GM19467 (cell line): ENCODE measurements at regions not wholly inside any gene's neighbourhood (a gene's known extent, or its start where the extent isn't known, plus 50 kb on each side); places are given as distances from the start of the nearest gene placed in this dataset.
A peak's percentile ranks its signal among the peaks of the same experiment; 100 is the strongest.

Source experiments
- ATAC-seq: cut with Tn5 transposase; IDR thresholded peaks from one replicate; pipeline ENCODE4 v1.9.1; 2021; ENCODE audit warnings: mild to moderate bottlenecking, moderate library complexity; ENCODE audit not compliant: unreplicated experiment

DNA sequence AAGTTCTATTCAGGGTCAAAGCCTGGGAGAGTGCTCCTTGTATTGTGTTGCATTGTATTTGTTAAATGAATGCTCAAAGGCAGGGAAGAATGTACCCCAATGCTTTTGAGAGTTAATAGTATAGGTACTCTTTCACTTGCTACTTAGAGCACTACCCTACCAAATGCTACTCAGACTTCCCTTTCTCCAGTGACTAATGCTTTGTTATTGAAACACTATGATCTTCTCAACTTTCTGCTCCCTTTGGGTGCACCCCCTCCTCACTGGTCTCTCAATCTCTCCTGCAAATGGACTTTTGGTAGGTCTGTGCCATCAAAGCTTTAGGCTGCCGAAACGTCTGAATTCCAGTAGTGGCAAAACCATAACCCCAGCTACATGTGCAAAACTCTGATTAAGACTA, 177.7 kb upstream of the AHR start:
- no peak for ATAC-seq

DNA sequence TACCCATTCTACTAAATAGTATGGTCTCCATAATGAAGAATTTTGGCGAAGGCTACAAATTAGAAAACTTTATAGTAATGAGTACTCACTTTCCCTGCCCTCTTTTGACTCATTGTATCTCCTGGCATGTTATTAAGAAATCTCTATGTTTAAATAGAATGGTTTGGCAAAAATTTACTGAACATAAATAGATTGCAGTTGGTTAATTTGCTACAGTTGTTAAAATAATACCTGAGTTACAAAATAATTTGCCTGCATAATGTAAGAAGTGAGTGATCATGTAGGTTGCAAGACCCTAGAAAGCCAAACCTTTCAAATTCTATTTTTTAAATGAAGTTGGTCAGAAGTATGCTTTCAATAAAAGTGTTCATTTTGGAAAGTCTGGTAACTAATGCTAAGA, 176.8 kb upstream of the AHR start:
- no peak for ATAC-seq

DNA sequence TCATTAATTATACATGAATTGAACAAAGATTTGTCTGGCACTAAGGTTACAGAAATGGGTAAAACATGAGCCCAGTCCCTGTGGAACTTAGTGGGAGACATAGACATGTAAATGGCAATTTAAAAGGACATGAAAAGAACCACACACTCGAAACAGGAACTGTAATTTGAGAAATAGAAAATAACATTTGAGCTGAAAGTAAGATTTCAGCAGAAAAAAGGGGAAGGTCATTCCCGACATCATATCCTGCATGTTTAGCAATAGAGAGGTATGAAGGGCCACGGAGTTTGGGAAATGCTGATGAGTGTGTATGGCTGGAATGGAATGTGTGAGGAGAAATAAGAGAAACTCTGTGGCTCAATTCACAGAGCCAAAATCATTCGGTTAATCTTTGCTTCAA, 175.4 kb upstream of the AHR start:
- ATAC-seq = peak; percentile 40

DNA sequence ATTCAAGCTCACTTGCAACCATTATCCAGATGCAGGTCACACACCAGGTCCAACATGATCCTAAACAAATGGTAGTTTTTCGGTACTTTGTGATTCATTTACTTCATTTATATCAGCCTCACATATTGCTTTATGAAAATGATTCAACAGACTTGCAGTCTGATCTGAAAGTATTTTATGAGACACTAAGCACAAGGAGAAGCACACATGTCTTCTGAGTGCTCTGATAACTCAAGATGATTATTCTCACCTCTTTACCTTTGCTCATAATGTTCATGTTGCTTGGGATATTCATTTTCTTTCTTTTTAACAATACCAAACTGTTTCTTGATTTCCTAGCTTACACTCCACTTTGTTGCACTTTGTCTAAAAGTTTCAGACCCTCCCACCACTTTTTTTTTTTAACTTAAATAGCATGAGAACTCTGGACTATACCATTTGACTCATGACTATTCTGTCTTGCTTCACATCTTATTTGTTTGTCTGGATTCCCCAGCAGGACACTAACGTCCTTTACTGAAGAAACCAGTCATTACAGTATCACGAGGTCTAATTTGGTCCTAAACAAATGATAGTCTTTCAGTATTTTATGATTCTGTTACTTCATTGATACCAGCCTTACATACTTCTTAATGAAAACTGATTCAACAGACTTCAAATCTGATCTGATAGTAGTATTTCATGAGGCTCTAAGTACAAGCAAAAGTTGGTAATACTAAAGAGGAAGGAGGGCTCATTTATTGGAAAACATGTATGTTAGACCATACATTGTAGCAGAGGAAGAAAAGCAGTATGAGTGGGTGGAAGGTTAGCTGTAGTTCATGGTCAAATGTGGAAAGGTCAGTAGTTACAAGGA, 171.8 kb upstream of the AHR start:
- ATAC-seq = peak; percentile 59

DNA sequence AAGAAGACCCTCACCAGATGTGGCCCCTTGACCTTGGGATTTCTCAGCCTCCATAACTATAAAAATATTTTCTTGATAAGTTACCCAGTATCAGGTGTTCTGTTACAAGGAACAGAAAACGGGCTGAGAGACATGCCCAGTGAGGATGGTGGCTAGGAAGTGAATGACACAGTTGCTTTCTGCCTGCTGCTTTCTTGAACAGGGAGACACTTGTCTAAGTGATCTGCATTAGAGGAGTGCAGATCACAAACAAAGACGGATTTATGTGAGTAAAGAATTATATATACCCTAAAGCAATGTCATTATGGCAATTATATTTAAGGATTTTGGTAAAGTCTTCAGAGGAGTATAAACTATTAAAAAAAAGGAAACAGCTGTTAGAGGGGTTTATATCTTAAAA, 169.2 kb upstream of the AHR start:
- no peak for ATAC-seq

DNA sequence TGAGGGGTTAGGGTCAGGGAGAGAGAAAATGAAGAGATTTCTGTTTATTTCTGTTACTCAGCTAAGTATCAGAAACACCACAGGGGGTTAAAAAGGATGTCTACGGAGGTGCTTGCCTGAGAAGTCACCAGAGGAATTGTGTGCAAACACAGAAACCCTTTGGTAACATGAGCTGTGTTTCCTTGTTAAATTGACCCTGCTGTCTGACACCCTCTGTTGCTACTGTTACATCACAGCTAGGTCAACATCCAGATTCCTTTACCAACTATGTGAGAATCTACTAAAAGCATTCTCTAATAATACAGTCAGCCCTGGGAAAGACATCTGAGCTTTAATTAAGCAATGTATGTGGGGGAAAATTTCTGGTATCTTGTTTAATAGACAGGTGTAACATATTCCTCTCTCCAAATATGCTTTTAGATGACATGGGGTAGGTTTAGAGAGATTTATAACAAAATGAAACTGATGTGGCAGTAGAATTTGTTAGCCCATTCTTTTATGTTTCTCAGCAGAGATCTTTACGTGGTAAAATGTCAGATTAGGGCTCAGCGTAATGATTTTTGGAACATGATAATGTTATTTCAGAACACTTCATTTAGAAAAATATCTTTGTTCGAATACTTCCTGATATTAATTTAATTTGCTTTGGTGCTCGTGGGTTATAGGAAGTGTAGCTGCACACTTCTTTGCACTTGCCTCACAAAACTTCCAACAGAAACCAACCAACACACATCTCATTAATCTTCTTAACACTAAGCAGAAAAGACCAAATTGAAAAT, 168.0 kb upstream of the AHR start:
- ATAC-seq = no peak

DNA sequence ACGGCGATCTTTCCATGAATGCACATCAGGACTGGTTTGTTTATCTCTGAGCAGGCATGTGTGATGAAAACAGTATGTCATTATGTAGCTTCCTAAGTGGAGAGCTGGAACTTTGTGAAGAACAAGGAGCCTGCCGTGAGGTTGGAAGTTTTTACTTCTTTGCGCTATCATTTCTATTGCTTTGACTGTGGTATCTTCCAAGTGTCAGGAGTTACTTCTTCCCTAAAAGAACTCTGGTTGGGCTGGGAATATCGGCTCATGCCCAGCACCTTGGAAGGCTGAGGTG, 167.4 kb upstream of the AHR start:
- no peak for ATAC-seq

DNA sequence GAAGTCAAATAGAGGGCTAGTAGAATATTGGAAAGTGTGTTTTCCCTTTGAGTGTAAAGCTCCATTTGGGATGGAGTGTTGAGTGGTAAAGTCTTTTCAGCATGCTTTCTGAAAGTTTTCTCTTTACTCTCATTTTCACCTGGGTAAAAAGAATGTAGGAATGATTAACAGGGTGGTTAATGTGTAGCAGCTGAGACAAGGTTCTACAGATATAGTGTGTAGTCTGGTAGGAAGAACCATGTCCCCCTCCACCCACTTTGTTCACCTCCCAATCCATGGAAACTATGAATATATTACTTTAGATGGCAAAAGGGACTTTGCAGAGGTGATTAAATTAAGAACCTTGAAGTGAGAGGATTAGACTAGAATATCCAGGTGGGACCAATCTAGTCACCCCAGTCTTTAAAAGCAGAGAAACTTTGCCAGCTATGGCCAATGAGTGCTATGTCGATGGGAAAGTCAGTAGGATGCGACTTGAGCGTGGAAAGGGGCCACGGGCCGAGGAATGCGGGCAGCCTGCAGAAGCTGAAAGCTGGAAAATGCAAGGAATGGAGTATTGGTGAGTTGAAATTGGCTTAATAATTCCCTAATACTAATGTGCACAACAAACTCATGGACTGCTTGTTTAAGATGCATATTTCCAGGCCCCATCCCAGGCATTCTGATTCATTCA, 166.3 kb upstream of the AHR start:
- peak; percentile 65 for ATAC-seq

DNA sequence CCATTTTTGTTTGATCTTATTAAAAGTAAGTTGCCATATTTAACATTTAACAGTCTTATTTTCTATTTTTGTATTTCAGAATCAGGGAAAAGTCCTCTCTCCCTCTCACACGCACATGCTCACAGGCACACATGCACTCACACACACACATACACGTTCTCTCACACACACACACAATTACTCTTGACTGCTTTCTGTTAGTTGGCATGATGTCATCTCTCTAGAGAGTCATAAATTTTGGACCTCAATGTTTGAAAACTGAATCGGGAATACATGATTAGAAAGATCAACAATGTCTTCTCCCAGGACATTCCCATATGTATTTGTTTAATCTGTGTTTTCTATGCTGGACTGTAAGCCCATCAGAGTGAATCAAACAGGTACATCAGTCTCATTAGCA, 165.7 kb upstream of the AHR start:
- no peak for ATAC-seq

DNA sequence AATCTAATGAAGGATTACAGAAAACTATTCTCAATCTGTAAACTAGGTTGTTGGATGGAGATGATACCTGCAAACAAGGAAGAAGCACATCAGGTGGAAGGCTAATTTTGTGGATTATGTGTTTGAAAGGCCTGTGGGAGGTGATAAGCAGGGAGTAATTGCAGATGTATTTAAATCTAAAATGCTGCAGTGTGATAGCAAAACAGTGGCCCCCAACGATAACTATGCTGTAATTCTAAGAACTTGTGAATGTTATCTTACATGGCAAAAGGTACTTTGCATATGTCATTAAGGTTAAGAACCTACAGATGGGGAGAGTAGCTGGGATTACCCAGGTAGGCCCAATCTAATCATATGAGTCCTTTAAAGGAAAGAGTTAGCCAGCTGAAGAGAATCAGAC, 164.5 kb upstream of the AHR start:
- no peak for ATAC-seq

DNA sequence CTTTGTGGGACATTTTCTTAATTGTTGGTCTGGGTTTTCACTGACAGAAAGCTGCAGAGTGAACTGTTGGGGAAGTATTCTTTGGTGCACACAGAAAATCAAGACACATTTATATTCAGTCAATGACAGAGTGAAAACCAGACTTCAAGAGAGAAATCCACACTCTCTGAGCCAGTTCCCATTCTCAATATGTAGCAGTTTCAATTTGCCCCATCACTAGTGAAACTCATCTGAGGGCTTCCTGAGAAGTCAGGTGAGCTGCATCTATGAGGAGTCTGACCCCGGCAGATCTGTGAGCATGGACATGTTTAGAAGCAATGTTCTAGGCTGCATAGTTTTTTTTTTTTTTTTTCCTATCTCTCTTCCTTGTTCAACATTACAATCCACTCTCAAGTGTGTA, 163.7 kb upstream of the AHR start:
- peak; percentile 87 for ATAC-seq

DNA sequence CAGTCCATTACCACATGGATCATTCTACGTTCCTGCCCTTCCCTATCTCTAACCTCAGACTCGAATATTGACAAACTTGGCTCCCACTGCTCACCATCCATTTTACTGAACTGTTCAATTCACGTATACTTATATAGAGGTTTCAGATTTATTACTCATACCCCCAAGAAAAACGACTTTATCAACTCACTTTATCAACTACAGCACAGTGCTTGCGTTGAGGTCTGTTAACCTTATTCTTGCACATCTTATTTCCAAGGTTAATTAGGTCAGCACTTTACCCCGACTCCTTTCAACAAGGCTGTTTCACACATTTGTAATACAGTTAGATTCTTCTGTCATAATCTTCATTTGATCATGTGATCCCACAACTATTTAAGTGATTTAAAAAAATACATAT, 162.3 kb upstream of the AHR start:
- ATAC-seq = no peak

DNA sequence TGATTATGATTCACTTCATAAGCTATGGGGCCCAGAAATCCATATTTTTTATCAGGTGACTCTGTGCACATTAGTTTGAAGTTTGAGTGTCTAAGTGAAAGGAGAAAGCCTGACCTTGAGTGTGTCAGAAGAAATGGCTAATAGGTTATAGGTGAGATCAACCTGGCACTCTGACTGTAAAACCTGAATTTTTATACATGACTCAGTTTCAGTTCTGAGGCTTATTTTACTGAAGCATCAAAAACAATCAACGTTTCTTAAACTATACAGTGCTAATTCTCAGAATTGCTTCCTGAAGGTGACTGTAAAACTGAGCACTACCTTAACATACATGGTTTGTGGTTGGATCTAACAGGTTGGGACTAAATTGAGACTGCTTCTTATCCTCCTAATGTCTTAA, 159.4 kb upstream of the AHR start:
- no peak for ATAC-seq

DNA sequence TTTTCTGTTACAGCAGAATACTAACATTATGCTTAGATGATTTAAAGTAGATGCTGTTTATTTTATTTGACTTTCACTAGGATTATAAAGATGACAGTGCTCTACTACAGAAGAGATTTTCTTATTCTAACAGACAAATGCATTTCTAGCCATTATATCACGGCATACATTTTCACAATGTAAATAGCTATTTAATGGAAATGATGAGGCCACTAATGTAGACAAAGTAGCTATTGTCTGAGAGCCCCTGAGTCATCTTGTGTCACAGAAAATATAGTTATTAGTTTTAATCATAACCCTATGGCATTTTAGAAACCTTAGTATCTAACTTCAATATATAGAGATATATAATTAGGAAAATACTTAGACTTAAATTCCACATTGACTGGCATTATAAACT, 158.0 kb upstream of the AHR start:
- ATAC-seq = no peak

DNA sequence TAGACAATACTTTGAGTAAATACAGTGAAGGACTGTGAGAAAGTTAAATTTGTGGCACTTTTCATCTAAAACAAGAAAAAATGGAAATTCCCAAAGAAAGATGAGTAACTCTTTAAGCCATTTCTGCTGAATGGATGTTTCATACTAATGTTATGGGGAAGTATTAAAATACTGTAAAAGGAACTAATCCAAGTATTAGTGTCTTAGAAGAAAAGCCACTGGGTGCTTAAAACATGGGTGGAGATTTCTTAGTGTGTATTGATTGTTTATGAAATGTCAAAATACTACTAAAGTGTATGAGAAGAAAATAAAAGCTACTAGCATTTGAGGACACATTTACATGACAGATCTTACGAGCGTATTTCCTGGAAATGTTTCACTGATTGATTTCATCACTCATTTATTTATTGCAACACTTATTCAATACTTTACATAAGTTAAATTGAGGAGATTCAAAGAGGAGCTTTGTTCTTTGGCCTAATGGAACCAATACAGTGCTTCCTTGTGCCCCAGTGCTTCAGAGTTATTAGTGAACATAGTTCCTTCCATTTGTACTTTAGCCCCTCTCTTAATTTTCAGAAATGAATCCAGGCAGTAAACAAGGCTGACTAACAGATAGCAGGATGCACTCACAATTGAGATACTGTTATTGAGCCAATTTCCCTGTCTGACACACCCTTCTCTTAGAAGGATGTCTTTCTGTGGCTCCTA, 155.5 kb upstream of the AHR start:
- ATAC-seq = no peak

DNA sequence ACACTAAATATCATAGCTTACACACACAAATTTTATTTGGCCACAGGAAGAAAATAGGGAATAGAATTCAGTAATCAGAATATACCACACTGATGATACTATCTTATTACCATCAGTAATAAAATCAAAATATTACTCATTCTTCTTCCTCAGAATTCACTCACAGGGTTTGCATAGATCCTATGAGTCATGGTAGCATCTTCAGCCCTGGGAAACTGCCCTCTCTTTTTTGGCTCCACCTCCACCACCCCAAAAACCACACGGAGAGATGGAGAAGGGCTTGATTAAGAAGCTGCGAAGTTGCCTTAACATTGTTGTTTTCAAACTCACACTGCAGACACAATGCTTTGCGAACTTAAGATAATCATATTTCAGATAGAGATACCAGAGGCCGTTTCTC, 154.1 kb upstream of the AHR start:
- ATAC-seq = no peak

DNA sequence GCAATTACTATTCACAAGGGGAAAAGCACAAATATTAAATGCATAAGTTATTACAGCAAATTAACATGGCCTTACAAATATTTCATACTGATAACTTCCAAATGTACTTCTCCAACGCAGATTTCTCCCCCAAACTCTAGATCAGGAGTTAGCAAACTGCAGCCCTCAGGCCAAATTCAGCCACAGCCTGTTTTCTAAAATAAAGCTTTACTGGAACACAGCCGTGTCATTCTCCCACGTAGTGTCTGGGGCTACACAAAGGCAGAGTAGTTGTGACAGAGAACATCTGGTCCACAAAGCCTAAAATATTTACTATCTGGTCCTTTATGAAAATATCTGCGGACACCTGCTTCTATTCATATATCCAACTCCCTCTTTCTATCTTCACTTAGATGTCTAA, 151.8 kb upstream of the AHR start:
- ATAC-seq = no peak

DNA sequence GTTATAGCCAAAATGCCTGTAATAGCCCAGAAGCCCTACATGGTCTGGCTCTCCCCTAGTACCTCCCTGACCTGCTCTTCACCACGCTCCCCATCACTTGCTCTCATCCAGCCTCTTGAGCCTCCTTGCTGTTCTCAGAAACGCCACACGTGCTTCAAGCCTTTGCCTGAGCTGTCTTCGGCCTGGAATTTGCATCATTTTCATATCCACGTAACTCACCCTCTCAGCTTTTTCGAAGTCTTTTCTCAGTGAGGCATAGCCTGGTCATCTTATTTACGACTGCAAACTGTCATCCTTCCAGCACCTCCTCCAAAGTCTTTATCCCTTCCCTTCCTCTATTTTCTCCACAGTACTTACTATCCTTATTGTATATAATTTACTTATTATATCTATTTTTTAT, 151.0 kb upstream of the AHR start:
- ATAC-seq = no peak

DNA sequence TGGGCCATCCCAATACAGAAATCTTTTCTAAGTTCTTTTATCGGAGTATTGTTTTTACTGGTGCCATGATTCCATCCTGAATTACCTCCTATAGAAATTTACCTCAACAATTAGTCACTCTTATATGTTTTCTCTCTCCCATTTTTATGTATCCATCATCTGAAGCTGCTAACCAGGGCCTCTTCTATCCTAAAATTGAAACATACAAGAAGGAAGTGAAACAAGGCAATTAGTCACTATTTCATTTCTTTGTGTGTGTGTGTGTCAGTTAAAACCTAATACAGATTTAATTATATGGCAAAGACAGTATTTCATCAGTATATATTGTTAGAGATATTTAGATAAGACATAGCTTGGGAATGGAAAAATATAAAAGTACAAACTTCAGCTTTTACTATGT, 148.4 kb upstream of the AHR start:
- ATAC-seq = peak; percentile 57

DNA sequence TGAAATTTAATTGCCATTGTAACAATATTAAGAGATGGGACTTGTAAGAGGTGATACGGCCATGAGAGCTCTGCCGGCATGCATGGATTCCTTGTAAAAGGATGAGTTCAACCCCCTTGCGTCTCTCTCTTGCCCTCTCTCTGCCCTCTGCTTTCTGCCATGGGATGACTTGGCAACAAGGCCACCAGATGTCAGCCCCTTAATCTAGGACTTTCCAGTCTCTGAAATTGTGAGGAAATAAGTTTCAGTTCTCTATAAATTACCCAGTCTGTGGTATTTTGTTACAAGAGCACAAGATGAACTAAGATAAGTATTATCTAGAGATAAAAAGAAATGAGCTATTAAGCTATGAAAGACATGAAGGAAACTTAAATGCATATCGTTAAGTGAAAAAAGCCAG, 145.7 kb upstream of the AHR start:
- ATAC-seq = no peak

DNA sequence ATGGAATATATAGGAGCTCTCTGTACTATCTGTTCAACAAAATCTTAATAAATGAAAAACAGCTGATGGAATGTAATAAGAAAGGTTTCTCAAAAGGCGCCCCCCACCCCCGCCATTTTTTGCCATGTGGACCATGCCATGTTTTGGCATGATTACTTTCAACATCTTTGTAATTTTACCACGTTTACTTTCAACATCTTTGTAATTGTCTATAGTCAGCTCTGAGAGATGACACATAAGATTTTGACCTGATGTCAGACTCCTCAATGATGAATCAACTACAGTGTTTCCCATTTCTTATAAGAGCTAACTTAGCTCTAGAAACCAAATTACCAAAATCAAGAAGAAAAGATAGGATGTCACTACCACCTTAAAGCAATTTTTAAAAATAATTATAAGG, 144.9 kb upstream of the AHR start:
- no peak for ATAC-seq

DNA sequence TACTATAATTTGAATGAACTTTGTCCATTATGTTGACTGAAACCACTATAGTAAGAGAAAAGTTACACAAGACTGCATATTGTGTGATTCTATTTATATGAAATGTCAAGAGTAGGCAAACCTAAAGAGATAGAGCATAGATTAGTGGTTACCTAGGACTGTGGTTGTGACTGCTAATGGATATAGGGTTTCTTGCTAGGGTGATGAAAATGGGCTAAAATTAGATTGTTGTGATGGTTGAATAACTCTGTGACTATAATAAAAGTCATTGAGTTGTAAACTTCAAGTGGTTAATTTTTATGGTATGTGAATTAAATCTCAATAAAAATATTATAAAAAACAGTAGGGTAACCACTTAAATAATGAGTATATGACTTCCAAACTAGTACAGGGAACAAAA, 142.9 kb upstream of the AHR start:
- ATAC-seq = no peak
